ENCODE measurements at regions not wholly inside any gene's neighbourhood (a gene's known extent, or its start where the extent isn't known, plus 50 kb on each side); places are given as distances from the start of the nearest gene placed in this dataset.

GRCh38 chr14:24726480-24726879 is 92.5 kb upstream of the GZMB start:
- TF ChIP-seq ZNF274 (IDR thresholded peaks at IDR 0.05; ENCODE audit: low read depth, low read length) (no peak), SUZ12 (IDR thresholded peaks at IDR 0.05; ENCODE audit: extremely low read depth, insufficient read depth, insufficient read length) (no peak), YY1 (IDR thresholded peaks at IDR 0.05; ENCODE audit: insufficient read depth, insufficient read length) (no peak)

Data from NT2/D1 (cell line).